ENCODE measurements at regions not wholly inside any gene's neighbourhood (a gene's known extent, or its start where the extent isn't known, plus 50 kb on each side); places are given as distances from the start of the nearest gene placed in this dataset.
"Not testable (repeated sequence)": the region's sequence is repeated elsewhere in the genome, so short reads cannot be mapped to it uniquely, and the experiment has no call there.

DNA sequence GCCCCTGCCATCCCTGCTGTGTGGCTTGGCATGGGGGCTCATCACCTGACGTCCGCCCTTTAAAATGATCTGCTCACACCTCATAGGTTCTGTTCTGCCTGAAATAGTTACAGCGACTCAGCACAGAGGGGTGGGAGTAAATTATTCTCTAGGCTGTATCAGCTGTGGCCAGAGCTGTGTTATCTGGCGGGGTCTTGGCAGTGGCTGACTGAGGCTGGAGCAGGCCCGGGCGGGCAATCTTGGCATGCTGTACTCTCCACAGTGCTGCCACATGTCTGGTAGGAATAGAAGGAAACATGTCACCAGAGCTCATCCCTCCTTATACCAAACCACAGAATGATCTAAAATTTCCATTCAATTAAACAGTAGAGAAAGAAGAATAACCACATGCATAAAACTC, 499.9 kb upstream of the LMCD1 start:
- no peak for DNase-seq (ENCODE audit: low read depth)

DNA sequence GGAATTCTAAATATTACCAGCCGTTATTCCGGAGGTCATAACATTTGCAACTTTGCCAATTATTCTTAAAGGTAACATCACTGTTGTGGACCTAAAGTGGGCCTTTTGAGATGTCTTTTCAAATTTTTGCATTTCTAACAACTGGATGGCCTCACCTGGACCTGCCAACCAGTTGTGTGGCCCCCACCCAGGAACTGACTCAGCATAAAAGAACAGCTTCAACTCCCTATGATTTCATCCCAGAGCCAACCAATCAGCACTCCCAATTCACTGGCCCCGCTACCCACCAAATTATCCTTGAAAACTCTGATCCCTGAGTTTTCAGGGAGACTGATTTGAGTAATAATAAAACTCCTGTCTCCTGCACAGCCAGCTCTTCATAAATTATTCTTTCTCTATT, 489.7 kb upstream of the LMCD1 start:
- DNase-seq (ENCODE audit: low read depth), result no peak

DNA sequence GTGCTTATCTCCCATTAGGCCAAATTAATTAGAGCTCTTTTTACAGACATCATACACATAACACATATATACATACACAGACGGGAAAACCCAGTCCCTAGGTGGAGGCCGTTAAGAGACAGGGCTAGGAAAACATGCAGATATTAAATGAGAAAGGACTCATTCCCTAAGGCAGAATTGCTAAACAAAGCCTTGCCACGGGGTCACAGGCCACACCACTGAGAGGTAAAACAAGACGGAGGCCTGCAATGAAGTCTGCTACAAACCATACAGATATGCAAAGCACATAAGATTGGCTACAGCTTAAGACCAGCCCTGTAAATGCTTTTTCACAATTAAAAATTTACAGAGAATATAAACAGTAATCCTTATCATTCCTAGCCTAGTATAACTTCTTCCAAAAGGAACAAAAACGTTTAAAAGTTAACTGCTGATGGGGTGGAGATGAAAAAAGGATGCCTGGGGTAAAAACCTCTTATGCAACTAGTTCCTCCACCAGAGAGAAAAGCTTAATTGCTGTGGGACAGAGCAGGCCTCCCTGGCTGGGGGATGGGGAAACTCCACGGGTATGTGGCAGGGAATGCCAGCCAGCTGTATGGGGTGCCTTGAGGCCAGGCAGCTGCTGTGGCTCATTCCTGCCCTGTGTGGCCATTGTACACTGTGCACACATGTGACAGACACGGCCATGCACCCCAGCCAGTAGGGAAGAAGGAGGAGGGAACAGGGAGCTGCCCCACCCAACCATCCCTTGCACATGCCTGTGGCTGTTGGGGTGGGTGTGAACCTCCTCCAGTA, 481.4 kb upstream of the LMCD1 start:
- no peak for DNase-seq (ENCODE audit: low read depth)

DNA sequence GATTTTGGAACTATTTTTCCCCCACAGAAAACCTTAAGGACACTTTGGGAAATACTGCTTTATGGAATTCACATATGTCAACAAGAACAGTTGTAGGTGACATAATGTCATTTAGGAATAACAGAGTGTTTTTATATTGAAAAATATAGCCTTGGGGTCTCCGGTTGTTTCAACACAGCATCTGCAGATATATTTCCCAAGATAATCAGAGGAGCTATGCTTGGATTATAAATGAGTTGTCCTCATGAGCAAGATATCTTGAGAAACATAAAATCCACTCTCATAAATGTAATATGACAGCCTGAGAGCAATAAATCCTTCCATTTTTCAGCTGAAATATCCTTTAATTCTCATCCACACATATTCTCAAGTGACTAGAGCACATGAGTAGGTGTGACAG, 473.7 kb upstream of the LMCD1 start:
- DNase-seq (ENCODE audit: low read depth), result no peak

DNA sequence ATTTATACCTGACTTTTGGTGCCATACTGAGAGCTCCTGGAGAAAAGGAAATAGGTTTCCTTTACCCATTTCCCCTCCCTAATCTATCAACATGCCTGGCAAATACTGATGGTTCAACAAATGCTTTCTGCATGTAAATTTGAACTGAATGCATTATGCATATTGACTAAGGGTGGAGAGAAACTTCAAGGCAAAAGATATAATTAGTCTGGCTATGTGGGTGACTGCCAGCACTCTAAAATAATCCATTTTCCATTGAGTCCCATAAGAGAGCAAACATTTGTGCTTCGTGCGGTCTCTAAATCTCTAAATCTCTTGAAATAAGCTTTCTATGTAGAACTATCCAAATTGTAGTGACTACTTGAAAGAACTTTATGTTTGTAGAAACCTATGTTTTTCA, 451.3 kb upstream of the LMCD1 start:
- DNase-seq (ENCODE audit: low read depth), result no peak

DNA sequence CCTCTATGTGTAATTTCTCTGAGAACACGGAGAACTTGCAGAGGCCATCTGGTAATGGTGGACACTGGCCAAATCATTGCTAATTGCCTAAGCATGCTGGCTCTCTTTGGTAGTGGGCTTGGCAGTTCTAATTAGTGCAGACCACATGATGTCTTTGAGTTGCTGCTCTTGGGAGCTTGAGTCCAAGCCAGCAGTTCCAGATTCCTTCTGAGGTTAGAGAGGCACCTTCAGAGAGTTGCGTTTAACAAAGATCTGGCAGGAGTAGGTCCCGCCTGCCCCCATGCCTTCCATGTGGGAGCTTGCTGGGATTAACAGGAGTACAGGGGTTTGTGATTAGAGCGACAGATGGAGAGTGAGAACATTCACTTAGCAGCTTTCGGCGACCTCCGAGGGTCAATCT, 449.0 kb upstream of the LMCD1 start:
- no peak for DNase-seq (ENCODE audit: low read depth)

DNA sequence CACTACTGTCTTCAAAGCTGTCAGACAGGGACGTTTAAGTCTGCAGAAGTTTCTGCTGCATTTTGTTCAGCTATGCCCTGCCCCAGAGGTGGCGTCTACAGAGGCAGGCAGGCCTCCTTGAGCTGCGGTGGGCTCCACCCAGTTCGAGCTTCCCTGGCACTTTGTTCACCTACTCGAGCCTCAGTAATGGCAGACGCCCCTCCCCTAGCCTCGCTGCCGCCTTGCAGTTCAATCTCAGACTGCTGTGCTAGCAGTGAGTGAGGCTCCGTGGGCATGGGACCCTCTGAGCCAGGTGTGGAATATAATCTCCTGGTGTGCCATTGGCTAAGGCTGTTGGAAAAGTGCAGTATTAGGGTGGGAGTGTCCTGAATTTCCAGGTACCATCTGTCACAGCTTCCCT, 433.5 kb upstream of the LMCD1 start:
- DNase-seq (ENCODE audit: low read depth), result not testable (repeated sequence)

DNA sequence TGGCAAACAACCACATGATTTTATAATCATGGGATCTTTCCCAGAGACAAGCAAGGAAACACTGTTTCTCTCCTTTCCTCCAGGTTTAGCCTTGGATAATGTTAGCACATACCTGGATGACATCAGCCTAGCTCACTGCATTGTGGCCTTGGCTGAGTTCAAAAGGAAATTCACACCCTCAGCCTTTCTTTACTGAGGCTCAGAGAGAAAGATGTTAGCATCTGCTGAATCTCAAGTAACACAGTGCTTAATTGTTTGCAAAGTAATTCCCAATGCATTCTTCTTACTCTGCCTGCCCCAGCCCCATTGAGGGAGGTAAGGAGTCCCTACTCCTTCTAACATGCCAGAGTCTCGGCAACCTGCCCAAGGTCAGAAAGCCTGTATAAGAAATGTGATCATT, 432.2 kb upstream of the LMCD1 start:
- DNase-seq (ENCODE audit: low read depth), result no peak

DNA sequence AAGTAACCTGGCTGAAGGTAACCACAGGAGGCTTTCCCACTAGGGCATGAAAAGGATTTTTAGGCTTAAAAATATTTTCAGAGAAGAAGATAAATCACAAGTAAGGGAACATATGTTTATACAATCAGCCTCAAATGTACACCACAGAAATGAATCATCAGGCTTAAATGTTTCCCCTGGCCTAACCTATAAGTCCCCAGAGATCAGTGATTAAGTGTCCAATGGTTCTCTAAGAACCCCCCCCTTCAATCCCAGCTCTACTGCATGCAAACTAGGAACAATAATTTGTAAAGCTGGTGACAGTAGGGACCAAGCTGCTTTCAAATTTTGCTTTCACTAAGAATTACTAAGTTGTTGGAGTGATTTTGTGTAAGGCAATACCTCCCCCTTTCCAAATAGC, 431.6 kb upstream of the LMCD1 start:
- no peak for DNase-seq (ENCODE audit: low read depth)

DNA sequence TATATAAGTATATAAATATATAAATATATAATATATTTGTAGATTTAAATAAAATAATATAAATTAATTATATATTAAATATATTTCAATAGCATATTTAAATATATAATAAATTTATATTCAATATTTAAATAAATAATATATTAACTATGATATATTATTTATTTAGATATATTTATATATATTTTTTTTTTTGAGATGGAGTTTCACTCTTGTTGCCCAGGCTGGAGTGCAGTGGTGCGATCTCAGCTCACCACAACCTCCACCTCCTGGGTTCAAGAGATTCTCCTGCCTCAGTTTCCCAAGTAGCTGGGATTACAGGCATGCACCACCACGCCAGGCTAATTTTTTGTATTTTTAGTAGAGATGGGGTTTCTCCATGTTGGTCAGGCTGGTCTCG, 426.9 kb upstream of the LMCD1 start:
- DNase-seq (ENCODE audit: low read depth), result not testable (repeated sequence)

DNA sequence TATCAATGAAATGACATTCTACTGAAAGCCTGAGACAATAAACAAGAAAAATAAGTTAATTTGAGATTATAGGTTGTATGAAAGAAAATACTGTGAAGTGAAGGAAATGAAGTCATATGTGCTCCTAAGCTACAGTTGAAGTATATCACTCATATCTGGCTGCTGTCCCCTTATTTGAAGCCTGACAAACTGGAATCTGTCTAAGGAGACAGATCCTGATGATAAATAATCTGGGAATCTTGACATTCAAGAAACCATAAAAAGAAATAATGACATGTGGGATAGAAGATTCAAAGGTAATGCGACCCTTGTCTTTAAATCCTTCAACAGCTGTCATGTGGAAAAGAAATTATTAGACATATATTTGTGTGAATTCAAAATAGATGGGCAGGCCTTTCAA, 424.5 kb upstream of the LMCD1 start:
- no peak for DNase-seq (ENCODE audit: low read depth)

DNA sequence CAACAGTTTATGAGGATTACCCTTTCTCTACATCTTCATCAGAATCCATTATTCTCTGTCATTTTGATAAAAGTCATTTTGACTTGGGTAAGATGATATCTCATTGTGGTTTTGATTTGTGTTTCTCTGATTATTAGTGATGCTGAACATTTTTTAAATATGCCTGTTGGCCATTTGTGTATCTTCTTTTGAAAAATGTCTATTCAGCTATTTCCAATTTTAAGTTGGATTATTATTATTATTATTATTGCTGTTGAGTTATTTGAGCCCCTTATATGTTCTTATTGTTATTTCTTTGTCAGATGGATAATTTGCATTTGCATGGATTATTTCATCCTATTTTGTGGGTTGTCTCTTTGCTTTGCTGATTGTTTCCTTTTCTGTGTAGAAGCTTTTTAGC, 421.2 kb upstream of the LMCD1 start:
- no peak for DNase-seq (ENCODE audit: low read depth)

DNA sequence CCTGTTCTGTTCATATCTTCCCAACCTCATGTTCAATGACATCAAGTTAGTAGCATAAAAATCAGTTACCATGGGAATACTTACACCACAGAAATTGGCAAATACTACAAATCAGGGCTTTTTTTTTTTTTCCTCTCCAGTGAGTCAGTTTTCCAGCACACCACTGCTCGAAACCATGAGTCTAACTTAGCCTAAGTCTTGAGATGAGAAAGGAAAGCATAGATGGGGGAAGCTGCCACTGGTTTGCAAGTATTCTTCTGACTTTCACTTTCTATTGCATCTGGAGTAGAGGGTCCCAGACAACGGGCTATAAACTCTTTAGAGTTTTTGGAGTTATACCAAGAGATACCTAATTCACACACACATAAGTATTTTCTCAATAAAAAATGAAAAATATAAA, 416.1 kb upstream of the LMCD1 start:
- no peak for DNase-seq (ENCODE audit: low read depth)

DNA sequence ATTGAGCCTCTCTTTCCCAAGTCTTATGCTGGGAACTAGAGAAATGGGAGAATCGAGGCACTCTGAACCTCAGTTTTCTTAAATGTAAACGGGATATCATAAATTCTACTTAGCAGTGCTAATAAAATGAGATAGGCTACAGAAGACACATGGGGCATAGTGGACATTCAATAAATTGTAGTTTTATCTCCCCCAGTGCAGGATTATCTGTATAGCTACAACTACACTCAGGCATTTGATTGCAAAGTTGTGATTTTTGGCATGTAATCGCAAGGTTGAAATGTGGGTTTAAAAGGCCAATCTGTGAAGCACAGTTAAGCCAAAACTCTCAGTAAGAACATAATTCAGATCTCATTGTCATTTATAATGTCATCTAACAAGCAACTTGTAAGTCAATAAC, 413.7 kb upstream of the LMCD1 start:
- no peak for DNase-seq (ENCODE audit: low read depth)

DNA sequence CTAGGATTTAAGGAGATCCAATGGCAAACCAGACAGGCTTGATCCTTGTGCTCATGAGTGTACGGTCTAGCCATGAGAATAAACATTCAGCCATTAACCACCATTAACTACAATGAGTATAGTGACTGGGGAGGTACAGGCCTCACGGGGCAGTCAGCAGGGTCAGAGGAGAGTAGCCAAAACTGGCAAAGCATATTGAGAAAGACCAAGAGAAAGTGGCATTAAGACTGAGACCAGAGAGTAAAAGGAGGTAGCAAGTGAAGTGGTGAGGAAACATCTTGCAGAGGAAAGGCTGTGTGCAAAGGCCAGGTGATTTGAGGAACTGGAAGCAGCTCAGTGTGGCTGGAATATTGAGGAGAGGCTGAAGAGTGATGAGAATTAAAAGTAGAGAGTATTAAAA, 407.2 kb upstream of the LMCD1 start:
- no peak for DNase-seq (ENCODE audit: low read depth)

DNA sequence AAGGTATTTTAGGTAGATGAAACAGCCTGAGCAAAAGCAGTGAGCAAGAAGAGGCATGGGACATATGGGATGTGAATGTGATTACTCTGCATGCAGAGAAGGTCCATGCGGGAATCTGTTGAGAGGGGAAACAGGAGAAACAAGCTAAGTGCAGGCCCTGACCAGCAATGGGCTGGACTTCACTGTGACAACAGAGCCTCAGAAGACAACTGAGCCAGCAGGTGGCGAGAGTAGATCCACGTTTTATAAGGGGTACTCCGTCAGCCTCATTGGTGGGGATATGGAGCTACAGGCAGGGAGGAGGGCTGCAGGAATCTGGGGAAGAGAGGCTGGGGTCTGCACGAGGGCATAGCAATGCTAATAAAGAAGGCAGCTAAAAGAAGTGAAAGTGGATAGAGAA, 405.9 kb upstream of the LMCD1 start:
- no peak for DNase-seq (ENCODE audit: low read depth)

DNA sequence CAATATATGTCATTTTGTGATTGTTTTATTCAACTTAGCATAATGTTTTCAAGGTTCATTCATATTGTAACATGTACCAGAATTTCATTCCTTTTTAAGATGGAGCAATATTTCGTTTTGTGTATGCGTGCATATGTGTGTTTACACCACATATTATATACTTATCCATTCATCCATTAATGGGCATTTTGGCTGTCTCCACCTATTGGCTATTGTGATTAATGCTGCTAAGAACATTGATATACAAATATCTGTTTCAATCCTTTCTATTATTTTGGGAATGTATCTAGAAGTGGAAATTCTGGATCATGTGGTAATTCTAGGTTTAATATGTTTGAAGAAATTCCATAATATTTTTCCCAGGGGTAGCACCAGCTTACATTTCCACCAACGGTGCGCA, 403.9 kb upstream of the LMCD1 start:
- no peak for DNase-seq (ENCODE audit: low read depth)

DNA sequence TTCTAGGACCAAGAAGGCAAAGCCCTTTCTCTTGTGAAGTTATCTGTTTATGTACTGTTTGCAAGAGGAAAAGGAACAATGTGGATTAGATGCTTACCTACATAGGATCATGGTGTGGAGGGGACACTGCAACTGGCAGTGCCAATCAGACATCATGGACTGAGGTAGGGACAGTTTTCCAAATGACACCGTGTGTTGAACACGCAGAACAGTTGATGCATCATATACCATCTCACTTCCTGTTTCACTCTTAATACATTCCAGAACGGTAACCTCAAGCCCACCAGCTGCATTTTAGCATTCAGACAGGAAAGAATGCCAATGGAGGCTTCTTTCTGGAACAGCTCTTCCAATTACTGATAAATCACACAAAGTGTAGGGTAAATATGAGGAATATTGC, 397.7 kb upstream of the LMCD1 start:
- DNase-seq (ENCODE audit: low read depth), result no peak

DNA sequence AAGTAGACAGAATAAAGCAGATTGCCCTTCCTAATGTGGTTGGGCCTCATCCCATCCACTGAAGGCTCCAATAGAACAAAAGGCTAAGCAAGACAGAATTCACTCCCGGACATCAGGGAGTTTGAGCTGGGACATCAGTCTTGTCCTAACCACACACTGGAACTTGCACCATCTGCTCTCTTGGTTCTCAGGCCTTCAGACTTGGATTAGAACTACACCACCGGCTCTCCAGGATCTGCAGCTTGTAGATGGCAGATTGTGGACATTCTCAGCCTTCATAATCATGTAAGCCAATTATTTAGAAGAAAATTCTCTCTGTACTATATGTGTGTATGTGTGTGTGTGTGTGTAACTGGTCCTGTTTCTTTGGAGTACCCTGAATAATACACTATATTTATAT, 394.7 kb upstream of the LMCD1 start:
- DNase-seq (ENCODE audit: low read depth), result no peak

DNA sequence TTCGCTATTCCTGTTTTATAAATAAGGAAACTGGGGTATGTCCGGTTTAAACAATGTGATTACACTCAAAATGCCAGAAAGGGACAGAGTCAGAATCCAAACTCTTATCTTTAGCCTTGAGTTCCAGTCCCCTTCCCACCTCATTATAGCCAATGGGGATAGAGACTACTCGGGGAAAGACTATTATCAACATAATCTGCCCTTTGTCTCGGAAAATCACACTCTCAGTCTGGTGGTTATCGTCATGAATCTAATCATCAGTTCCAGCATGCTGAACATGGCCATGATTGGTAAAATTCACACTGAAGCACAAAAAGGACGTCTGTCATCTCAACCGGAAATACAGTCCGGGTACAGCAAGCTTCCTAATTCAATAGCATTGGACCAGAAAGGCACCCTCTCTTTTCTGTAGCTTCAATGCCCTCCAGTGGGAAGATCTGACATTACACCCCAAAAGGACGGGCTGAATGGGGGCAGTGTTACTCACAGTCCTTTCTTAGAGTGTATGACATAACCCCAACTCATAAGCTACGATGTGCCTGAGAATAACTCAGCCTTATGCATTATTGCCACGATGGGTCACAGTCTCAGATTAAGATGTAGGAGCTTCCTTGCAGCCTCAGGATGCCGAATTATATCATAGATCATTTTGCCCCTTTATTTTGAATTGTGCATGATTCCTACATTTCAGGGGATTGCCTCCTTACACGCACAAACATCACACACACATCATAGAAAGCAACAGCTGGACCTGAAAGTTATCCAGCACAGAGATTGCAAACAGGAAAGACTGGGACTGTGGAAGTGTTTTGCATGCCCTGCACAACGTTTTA, 390.4 kb upstream of the LMCD1 start:
- peak; percentile 7 for DNase-seq (ENCODE audit: low read depth)

DNA sequence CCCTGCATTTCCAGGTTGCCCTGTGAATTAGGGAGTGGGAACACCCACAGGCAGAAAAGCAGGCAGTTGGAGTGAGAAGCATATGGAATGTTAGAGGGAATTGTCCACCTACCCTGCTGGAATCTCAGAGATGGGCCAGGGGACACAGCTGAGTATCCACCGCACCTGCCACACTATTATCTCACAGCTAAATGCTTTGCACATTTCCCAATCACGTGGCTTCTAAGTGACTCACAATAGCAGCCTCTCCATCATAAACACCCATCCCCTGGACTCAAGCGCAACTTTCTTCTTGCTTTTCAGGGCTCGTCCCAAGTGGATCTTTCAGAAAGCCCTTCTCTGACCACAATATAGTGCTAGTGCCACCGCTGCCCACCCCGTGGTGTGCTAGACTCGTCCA, 389.0 kb upstream of the LMCD1 start:
- DNase-seq (ENCODE audit: low read depth), result no peak

DNA sequence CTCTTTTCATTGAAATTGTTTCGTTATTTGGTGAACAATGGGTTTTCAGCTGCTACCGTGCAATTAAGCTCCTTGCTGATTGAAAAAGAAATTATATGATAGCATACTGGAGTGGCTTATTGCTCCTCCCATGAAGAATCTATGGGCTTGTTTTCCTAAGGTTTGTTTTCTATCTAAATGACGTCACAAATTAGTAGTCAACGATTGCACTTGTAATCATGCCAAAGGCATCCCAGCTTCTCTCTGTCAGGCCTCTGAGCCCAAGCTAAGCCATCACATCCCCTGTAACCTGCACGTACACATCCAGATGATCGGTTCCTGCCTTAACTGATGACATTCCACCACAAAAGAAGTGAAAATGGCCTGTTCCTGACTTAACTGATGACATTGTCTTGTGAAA, 388.0 kb upstream of the LMCD1 start:
- no peak for DNase-seq (ENCODE audit: low read depth)

DNA sequence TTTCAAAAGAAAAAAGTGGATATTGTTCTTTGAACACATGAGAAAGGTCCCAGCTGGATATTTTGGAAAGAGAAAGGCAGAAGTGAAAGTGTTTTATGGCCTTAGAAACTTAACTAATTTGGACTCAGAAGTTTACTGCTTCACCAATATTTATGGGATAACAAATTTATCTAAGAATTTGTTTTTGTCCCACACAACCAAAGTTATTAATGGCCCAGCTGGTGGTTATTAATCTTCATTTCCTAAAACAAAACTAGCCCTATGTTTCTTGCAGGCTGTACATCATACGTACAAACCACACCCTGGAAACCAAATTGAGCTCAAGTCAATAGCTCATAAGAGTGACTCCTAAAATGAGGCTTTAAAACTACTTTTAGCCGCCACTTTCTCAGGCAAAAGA, 372.9 kb upstream of the LMCD1 start:
- DNase-seq (ENCODE audit: low read depth), result no peak

DNA sequence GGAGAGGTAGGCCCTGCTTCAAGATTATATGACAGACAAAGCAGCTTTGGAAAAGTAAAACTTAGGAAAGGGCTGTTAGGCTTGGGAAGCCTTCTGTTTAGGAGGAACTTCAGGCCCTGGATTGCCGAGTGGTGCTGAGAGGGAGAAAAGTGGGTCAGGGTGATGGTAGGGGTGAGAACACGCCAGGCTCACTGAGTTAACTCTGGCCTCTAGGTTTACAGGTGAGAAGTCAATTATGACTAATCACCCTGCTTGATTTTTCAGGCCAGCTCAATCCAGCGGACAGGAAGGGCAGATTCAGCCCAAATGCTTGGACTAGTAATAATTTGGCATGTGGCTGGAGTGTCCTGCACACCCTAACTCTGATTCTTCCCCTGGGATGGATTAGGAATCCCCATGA, 365.1 kb upstream of the LMCD1 start:
- DNase-seq (ENCODE audit: low read depth), result no peak
